ENCODE measurements at regions not wholly inside any gene's neighbourhood (a gene's known extent, or its start where the extent isn't known, plus 50 kb on each side); places are given as distances from the start of the nearest gene placed in this dataset.

DNA sequence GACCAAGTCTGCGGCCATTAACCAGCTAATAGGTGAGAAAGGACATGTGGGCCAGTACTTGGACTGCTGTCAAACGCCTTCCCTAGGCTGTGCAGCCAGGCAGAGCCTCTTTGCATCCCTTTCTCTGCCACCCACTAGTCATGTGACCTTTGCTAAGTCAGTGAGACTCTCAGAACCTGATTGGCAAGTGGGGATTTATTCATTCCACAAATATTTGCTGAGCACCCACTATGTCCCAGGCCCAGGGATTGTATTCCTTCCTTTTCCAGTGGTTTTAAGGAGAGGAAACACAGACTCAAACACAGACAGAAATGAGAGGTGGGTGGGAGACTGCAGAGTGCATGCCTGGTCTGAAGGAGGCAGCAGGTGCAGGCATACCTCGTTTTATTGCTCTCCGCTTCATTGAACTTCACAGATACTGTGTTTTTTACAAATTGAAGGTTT is 71.6 kb upstream of the GALNT10 start:
- no peak for TF ChIP-seq POLR2A (IDR thresholded peaks at IDR 0.05)
- TF ChIP-seq, protein P1, sequence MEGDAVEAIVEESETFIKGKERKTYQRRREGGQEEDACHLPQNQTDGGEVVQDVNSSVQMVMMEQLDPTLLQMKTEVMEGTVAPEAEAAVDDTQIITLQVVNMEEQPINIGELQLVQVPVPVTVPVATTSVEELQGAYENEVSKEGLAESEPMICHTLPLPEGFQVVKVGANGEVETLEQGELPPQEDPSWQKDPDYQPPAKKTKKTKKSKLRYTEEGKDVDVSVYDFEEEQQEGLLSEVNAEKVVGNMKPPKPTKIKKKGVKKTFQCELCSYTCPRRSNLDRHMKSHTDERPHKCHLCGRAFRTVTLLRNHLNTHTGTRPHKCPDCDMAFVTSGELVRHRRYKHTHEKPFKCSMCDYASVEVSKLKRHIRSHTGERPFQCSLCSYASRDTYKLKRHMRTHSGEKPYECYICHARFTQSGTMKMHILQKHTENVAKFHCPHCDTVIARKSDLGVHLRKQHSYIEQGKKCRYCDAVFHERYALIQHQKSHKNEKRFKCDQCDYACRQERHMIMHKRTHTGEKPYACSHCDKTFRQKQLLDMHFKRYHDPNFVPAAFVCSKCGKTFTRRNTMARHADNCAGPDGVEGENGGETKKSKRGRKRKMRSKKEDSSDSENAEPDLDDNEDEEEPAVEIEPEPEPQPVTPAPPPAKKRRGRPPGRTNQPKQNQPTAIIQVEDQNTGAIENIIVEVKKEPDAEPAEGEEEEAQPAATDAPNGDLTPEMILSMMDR (IDR thresholded peaks at IDR 0.05), result peak in 3 of 6 experiments; percentile 14 to 20 (median 17)
